ENCODE measurements at regions not wholly inside any gene's neighbourhood (a gene's known extent, or its start where the extent isn't known, plus 50 kb on each side); places are given as distances from the start of the nearest gene placed in this dataset.
A peak's percentile ranks its signal among the peaks of the same experiment; 100 is the strongest.
"Not testable (repeated sequence)": the region's sequence is repeated elsewhere in the genome, so short reads cannot be mapped to it uniquely, and the experiment has no call there.

DNA sequence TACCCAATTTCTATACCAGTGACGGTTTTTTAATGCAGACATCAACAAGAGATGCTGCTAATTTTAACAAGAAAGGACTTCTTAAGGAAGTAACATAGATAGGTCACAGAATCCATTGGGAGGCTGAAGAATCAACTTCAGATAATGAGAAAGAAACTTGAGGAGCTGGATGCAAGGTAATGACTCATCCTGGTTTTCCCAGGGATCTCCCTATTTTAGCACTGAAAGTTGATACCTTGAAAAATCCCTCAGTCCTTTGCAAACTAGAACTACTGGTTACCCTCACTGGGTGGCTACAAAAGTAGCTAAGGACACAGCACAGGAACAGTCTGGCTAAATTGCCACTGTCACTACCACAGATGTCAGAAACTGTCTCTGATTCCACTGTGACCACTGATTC is 561.9 kb downstream of the FLRT2 start:
- no peak for DNase-seq

DNA sequence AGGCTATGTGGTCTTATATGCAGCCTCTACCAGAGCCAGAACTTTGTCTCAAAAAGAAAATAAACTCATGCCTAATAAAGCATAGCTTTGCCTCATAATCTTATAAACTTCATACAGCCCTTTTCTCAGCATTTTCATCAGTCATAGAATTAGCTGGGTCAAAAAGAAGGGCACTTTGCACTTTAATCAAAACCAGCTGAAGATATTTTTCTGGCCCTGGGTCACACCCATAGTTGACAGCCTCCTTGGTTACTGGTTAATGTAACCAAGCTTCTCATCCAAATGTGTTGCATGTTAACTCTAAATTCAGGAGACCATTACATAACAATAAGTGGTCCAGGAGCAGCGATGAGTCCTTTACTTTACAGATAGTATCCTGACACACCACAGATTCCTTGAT is 558.2 kb downstream of the FLRT2 start:
- DNase-seq, result no peak

DNA sequence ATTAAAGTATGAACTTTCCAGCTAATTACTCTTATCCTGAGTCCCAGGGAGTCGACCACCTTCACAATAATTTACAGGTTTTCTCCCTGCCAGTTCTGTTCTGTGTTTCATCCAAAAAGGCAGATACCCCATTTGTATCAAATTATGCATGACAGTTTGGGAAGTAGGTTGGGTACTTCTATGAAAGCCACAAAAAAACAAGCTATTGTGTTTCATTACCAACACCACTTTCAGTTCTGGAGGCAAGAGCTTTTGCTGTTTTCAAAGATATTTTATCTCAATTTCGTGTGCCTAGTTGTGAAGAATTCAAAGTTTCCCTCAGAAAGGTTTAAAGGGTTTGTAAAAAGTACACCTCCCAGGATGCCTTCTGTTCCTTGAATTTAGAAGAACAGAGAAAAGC is 557.4 kb downstream of the FLRT2 start:
- no peak for DNase-seq

DNA sequence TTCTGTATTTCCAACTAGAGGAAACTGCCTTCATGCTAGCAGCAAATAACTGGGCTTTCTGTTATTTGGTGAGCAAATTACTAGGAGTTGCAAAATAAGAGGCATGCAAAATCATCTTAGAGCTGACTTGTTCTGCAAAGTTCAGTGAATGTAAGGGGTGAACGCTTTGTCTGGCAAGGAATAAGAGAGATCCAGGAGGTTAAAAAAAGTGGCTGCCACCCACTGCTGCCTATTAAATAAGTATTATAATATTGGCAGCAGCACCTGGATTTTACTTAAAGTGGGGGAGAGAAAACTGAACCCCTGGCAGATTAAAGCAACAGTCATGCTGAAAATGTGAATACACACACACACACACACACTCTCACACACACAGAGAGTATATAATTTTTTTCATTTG is 557.0 kb downstream of the FLRT2 start:
- no peak for DNase-seq

DNA sequence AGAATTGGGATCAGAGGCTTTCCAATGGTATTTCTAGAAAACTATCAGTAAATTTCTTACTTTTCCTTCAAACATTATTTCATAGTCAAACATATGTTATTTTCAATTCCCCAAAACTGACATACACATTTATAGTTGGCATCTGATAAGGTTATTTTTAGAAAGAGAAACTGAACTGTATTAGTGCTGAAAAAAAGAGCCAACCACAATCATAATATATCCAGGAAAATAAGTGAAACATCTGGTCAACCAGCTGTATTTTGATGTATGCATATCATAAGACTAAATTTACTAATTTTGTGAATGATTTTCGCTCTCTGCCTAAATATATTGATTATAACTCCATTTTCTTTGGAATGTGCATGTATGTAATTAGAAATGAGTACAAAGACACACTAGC is 554.2 kb downstream of the FLRT2 start:
- DNase-seq, result no peak

DNA sequence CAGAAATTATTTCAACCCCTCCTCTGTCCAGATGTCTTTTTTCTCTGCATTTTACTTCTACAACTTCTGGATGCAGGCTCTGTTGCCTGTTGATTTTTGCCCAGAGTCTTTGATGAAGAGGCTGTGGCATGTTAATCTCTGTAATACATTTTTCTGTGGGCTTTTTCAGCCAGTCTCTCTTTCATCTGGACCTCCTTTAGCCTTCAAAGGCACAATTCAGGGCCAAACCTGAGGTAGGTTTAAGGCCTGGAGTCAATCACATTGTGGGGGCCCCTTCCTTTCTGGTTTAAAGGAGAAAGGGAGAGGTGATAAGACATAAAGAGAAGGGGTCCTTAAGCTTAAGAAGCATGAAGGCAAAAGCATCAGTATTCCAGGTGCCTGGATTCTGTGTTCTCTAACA is 553.7 kb downstream of the FLRT2 start:
- DNase-seq, result no peak

DNA sequence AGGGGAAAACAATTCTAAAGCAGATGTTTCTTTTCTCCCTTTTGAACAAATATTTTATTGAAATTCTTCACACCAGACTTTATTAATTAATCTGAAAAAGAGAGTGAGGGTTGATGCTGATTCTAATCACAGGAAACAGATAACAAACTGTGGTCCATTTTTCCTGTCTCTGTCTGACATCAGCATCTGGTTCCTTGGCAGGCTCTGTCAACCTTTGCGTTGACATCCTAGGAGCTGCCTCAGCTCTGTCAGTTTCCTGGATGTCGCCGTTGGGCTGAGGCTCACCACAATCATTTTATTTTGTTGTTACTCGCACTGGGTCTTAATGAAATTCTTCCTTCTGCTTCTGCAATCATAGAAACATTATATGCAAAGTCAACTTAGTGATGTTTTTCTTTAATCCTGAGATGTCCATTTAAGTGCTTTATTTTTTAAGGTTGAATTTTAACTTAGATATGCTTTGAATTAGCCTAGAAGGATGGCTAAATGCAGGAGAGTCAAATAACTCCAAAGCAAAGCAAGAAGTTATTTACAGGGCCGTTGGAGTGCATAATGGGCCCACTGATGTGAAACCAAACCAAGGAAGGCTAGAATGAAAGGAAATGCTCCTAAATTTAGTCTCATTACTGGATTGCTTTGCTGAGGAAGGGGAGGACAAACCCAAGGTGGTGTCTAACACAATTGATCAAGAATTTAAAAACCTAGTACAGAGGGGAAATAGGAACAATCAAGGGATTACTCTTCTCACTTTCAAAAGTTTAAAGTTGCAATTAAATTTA is 542.4 kb downstream of the FLRT2 start:
- no peak for DNase-seq

DNA sequence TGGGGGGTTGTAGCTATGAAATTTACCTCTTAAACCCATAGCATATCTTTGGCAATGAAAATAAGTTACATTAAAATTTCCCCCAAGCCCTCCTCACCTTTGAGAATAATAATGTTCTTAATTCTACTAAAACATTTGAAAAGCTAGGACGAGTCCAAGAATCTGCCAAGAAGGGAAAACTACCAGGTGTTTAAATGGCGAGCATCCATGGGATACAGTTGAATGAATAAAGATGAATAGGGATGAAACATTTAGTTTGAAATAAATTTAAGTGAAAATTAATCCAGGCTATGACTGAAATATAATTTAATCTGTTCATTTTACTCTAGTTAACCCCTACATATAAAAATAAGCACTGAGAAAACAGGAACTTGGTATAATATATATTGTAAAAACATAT is 536.7 kb downstream of the FLRT2 start:
- no peak for DNase-seq

DNA sequence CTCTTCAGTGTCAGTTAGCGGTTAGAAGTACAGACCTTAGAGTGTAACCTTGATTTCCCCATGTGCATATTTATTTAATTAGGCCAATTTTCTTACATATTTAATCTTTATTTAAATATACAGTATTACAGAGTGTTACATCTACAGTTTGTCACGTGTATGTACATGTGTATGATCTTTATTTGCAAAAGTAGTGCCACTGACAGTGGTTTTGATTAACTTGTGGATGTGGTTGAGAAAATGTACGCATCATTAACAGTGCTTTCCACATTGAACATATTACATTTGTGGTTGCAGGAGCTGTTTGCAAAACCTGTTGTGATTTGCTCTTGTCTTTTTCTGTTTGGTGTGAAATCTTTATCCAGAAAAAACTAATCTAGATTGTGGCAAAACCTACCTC is 535.5 kb downstream of the FLRT2 start:
- DNase-seq, result no peak

DNA sequence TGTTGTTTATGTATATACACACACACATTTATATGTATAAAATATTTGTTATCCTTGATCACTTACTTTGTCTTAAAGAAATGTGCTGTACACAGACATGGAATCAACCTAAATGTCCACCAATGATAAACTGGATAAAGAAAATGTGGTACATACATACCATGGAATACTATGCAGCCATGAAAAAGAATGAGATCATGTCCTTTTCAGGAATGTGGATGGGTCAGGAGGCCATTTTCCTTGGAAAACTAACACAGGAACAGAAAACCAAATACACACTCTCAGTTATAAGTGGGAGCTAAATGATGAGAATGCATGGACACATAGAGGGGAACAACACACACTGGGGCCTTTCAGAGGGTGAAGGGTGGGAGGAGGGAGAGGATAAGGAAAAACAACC is 534.7 kb downstream of the FLRT2 start:
- DNase-seq, result not testable (repeated sequence)

DNA sequence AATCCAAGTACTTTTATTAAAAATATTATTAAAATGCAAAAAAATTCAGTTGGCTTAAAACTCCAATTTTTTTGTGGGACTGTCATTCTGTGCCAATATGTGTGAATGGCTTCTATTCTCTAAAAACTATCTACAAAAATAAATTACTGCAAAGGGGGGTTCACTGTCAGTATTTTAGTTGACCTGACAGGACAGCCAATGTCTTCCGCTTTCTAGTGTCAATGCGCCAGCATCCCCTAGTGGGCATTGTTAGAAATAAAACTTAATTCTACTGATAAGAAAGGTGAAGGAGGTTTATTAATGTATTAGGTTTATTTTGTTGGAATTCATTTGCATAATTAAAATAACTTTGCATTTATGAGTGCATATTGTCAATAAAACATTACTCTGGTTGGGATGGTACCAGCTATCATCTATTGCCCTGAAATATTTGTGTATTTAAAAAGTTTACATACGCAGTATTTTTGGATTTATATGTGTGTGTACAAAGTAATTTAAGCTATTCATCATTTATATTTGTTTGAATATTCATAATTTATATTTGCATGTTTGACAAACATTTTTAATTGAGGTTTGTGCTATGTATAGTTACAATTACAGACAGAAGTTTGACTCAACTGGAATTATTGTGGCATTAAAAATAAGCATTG is 527.2 kb downstream of the FLRT2 start:
- DNase-seq, result peak; percentile 40

DNA sequence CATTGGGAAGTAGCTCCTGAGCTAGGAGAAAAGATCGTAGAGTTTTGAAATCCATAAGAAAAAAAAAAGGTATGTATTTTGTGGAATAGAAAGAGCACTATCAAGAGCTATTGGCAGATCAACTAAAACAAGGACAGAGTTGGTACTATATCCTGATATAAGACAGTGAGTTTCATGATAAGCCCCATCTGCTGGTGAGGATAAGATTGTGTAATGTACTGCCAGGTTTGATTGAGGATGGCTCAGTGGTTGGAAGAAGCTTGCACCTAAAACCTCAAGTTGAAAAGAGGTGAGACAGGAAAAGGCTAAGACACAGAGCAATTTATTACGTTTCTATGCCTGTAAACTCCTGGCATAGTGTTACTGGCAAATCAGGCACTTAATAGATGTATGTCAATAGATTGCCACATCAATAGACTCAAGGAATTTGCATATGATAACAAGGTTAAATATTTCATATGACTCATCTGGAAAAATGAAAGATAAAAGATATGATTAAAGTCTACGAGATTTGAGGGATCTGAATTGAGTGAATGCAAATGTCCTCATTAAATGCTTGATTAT is 525.6 kb downstream of the FLRT2 start:
- no peak for DNase-seq

DNA sequence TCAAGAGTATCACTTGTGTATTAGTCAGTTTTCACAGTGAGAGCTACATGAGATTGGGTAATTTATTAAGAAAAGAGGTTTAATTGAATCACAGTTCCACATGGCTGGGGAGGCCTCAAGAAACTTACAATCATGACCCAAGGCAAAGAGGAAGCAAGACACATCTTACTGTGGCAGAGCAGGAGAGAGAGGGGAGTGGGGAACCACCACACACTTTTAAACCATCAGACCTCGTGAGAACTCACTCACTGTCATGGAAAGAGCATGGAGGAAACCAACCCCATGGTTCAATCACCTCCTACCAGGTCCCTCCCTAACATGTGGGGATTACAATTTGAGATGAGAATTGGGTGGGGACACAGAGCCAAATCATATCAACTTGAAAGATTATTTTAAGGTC is 522.9 kb downstream of the FLRT2 start:
- no peak for DNase-seq

DNA sequence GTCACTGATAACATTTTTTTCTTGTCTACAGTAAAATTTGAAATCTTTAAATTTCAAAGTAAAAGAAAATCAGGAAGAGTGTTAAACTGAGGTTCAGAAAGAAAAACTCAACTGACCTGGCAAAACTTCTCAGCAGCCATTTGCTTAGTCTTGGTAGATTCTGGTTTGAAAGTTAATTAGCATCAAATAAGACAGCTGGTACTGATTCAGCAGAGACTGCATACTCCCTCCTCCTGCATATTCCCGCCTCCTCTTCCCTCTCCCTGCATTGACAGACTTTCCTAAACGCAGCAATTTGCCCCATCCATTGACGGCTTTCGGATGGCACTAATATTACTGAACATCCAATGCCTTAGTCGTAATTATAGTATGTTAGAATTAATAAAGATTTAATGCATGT is 520.8 kb downstream of the FLRT2 start:
- DNase-seq, result no peak

DNA sequence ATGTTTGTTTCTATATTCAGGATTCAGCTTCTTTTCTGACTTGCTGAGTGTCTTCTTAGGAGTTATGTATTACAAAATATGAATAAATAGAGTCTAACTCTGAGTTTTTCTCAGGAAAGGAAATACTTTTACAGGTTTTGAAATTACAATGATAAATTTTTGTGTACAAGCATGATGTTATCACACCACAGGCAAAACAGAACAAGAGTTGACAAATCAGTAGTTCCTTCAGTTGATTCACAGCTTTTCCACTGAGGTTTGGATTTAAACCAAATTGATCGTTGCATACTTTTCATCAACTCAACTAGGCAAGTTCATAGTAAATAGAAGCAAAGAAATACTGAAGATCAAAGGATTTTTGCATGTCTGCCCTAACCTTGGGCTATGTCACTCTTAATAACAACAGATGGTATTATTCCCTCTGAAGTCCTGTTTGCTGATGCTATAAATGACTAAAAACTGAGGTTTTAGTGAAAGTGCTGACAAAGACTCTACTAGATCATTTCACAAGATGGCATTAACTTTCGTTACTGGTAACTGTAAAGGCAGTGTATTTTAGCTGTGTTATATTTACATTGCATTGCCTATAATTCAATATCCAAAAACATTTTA is 520.2 kb downstream of the FLRT2 start:
- no peak for DNase-seq

DNA sequence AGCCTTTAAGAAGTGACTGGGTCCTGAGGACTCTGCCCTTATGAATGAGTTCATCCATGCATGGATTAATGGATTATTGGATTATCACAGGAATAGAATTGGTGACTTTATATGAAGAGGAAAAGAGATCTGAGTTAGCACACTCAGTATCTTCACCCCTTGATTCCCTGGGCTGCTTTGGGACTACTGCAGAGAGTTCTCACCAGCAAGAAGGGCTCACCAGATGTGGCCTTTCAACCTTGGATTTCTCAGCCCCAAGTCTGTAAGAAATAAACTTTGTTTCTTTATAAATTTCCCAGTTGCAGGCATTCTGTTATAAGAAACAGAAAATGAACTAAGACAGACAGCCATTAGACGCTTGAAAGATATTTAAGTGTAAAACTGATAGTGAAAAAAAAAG is 509.2 kb downstream of the FLRT2 start:
- DNase-seq, result no peak

DNA sequence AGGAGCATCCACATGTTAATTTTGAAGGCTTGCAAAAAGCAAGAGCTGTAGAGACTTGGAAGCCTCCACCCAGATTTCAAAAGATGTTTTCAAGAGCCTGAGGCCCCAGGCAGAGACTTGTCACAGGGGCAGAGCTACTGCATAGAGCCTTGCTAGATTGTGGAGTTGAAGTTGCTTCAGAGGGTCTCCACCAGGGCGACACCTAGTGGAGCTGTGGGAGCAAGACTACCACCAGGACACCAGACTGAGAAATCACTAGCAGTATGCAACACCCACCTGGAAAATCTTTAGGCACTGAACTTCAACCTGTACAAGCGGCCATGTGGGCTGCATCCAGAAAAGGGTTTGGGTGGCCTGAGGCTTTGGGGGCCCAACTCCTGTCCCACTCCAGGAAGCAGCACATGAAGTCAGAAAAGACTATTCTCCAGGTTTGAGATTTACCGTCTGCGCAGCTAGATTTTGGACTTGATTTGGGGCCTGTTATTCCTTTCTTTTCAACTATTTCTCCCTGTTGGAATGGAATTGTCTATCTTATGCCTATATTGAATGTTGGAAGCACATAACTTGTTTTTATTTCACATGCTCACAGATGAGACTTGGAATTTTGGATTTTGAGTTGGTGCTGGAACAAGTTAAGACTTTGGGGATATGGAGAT is 508.6 kb downstream of the FLRT2 start:
- DNase-seq, result peak; percentile 19

DNA sequence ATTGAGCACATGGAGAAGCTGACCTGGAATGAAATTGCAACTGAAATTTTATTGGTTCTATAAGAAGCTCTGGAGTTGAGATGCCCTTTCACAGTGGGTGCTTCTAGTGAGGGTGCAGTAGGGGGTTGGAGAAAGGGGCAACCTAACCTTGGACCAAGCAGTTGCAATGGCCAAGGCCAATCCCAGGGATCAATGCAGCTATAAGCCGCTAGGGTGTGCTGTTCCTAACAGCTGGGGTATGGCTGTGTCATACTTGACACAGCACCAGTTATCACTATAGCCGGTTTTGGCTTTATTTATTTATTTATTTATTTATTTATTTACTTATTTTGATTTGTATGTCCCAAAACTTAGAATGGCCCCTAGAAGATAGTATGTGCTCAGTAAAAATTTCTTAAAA is 505.9 kb downstream of the FLRT2 start:
- no peak for DNase-seq

DNA sequence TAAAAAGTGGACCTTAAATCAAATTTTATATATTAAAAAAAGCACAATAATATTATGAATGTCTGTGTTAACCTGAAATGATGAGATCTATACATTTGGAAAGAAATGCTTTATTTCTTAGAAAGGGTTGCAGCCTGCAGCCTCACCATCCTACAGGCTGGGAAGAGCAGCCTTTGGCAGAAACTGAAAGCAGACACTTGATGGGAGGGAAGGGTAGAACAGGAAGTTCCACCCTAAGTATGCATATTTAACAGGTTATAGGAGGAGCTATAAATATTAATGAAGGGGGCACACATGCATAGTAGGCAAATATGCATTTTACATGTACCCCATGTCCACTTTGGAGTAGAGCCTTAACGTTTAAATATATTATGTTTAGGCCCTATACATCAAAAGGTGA is 498.0 kb downstream of the FLRT2 start:
- no peak for DNase-seq

DNA sequence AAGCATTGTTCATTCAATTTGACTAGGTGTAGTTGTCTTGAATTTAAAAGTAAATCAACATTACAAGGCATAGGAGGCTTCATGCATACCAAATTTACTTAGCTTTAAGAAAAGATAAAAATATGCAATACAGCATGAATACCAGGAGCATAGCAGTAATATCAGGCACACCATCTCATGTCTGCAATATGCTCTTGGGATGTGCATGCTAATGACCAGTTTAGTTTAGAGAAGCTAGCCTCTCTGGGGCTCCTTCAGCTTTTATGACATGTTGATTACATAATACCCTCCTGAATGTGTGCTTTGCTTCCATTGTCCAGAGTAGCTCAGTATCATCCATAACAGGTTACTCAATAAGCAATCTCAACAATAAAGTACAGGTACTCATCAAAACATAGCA is 497.2 kb downstream of the FLRT2 start:
- no peak for DNase-seq

DNA sequence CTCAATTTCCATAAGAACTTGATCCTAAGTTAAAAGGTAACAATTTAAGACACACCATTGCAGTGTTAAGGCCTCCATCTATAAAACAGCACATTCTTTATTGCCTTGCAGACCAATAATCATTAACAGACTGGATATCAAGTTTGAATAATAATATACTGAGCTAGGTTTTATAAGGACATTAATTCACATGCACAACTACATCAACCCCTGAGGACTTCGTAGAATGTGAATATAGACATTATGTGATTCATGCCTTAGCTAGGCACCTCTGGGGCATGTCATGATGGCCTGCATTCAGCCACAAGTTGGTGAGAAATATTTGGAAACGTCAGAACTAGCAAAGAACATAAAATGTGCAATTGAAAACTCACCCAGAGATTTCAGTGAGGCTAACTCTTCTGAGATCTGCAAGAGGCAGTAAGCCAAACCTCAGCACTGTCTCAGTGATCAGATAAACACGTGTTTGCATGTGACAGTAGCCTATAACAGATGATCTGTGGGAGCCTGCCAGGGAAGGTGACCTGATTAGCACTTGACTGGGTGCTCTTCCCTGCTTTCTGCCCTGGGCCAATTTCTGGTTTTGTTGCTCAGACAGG is 492.2 kb downstream of the FLRT2 start:
- no peak for DNase-seq

DNA sequence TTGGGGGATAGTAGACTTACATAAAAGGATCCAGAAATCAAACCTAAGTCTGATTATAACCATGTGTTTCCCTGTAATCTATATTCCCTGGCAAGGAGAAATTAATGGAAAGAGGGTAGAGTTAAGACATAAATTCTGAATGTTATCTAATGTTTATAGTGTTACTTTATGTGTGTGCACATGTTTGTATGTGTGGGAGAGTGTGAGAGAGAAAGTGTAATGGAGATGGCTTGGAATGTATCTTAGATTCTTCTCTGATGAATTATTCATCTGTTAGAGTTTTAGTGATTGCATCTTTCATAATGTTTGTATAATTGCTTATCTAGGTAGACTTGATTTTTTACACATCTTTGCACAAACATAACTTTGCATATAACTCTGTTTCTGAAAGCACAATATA is 490.9 kb downstream of the FLRT2 start:
- DNase-seq, result no peak

DNA sequence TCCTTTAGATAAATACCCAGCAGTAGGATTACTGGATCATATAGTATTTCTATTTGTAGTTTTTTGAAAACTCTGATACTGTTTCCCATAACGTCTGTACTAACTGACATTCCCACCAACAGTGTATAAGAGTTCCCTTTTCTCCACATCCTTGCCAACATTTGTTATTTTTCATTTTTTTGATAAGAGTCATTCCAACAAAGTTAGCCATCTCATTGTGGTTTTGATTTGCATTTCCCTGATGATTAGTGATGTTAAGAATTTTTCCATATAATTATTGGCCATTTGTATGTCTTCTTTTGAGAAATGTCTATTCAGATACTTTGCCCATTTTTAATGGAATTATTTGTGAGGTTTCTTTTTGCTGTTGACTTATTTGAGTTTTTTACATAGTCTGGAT is 486.0 kb downstream of the FLRT2 start:
- DNase-seq, result no peak
